H1 (cell line): ENCODE measurements at regions not wholly inside any gene's neighbourhood (a gene's known extent, or its start where the extent isn't known, plus 50 kb on each side); places are given as distances from the start of the nearest gene placed in this dataset.

ENCODE experiments used
- CTCF ChIA-PET: fragments of 300-600 bp; sonication (Branson Sonifier 250); formaldehyde crosslinking; loops from one replicate; lab custom pipeline; 2021; ENCODE audit not compliant: partially characterized antibody; lab: Charles Lee
- POLR2A ChIA-PET: fragments of 300-600 bp; sonication (Branson Sonifier 250); formaldehyde crosslinking; loops from one replicate; lab custom pipeline; 2021; ENCODE audit warnings: inconsistent platforms; ENCODE audit not compliant: partially characterized antibody; lab: Charles Lee
- DNase-seq, 2 experiments: peaks; one replicate each; pipeline versions ENCODE4 v3.0.0 to v3.0.0-alpha.2; 2010 to 2022; ENCODE audit warnings: low spot score in 2 of 2, low read depth in 1 of 2, mixed read lengths in 1 of 2
- FAIRE-seq: peaks from 2 replicates; lab custom pipeline; 2011; peaks lifted over from hg19 to GRCh38; lab: Jason Lieb, UNC
- H2AFZ ChIP-seq: 2 replicates; pipeline ENCODE4 v1.8.1; 2012; ENCODE audit warnings: low read length, inconsistent platforms
- H2AK5ac ChIP-seq: 2 replicates; pipeline ENCODE4 v1.6.1; 2013; ENCODE audit warnings: low read depth, low read length
- H2BK120ac ChIP-seq: replicated peaks from 2 replicates; pipeline ENCODE3; 2013; ENCODE audit warnings: low read depth, low read length, inconsistent platforms
- H2BK12ac ChIP-seq: 2 replicates; pipeline ENCODE4 v1.6.1; 2013; ENCODE audit warnings: low read depth, low read length
- H2BK15ac ChIP-seq: 2 replicates; pipeline ENCODE4 v1.6.1; 2013; ENCODE audit warnings: low read length
- H2BK20ac ChIP-seq: 2 replicates; pipeline ENCODE4 v1.6.1; 2013; ENCODE audit warnings: low read length
- H2BK5ac ChIP-seq: 2 replicates; pipeline ENCODE4 v1.6.1; 2013; ENCODE audit warnings: low read depth, low read length
- H3K14ac ChIP-seq: 2 replicates; pipeline ENCODE4 v1.6.1; 2013; ENCODE audit warnings: inconsistent platforms; ENCODE audit not compliant: insufficient read length
- H3K18ac ChIP-seq: 2 replicates; pipeline ENCODE4 v1.6.1; 2013; ENCODE audit warnings: low read length; ENCODE audit errors: extremely low read depth
- H3K23ac ChIP-seq: 2 replicates; pipeline ENCODE4 v1.6.1; 2013; ENCODE audit warnings: inconsistent platforms; ENCODE audit not compliant: insufficient read length
- H3K23me2 ChIP-seq: 2 replicates; pipeline ENCODE4 v1.6.1; 2013; ENCODE audit warnings: low read depth, low read length
- H3K27ac ChIP-seq: 2 replicates; pipeline ENCODE4 v1.6.1; 2011; ENCODE audit warnings: low read depth, low read length, inconsistent platforms
- H3K27me3 ChIP-seq, 4 experiments: replicated peaks in 1 of 4; 1 replicate in 1 of 4; 2 replicates in 3 of 4; pipeline versions ENCODE4 v1.6.1 to v1.8.1; 2011 to 2013; ENCODE audit warnings: low read length in 3 of 4, mild to moderate bottlenecking in 3 of 4, inconsistent platforms in 2 of 4, mixed read lengths in 2 of 4, moderate library complexity in 1 of 4; ENCODE audit not compliant: control insufficient read depth in 3 of 4, insufficient read depth in 3 of 4; ENCODE audit errors: extremely low read depth in 1 of 4
- H3K36me3 ChIP-seq, 4 experiments: 2 replicates each; pipeline versions ENCODE4 v1.6.1 to v1.8.1; 2011 to 2013; ENCODE audit warnings: mild to moderate bottlenecking in 4 of 4, low read length in 3 of 4, moderate library complexity in 2 of 4, control low read depth in 1 of 4, inconsistent platforms in 1 of 4; ENCODE audit not compliant: insufficient read depth in 4 of 4, control insufficient read depth in 2 of 4
- H3K4ac ChIP-seq: replicated peaks from 2 replicates; pipeline ENCODE3; 2013; ENCODE audit warnings: low read length, low read depth, mixed read lengths, inconsistent platforms; ENCODE audit not compliant: insufficient read length
- H3K4me1 ChIP-seq, 4 experiments: replicated peaks in 1 of 4; 1 replicate in 1 of 4; 2 replicates in 3 of 4; pipeline versions ENCODE4 v1.6.1 to v1.8.1; 2011 to 2013; ENCODE audit warnings: low read length in 3 of 4, inconsistent platforms in 2 of 4, mixed read lengths in 1 of 4; ENCODE audit not compliant: insufficient read depth in 4 of 4, control insufficient read depth in 3 of 4
- H3K4me2 ChIP-seq, 2 experiments: 2 replicates each; pipeline versions ENCODE4 v1.6.1 to v1.8.1; 2011 to 2013; ENCODE audit warnings: low read depth in 2 of 2, low read length in 2 of 2, control low read depth in 1 of 2, inconsistent platforms in 1 of 2, mild to moderate bottlenecking in 1 of 2; ENCODE audit not compliant: insufficient read depth in 1 of 2
- H3K4me3 ChIP-seq, 4 experiments: fragments of 200-600, 300-600 bp in 1 of 4; sonication (generic), shearing (Covaris generic), sonication (Bioruptor Twin) in 1 of 4; 2 replicates each; pipeline versions ENCODE4 v1.5.1 to v1.8.1; 2011 to 2016; ENCODE audit warnings: low read length in 4 of 4, low read depth in 3 of 4, control low read depth in 2 of 4, inconsistent platforms in 2 of 4, mild to moderate bottlenecking in 2 of 4, mixed read lengths in 1 of 4, moderate library complexity in 1 of 4; ENCODE audit not compliant: insufficient read depth in 2 of 4; ENCODE audit errors: extremely low read depth in 1 of 4
- H3K56ac ChIP-seq: replicated peaks from 2 replicates; pipeline ENCODE3; 2013; ENCODE audit warnings: low read depth, mild to moderate bottlenecking, mixed read lengths, low read length, inconsistent platforms; ENCODE audit not compliant: insufficient read length
- H3K79me1 ChIP-seq: 2 replicates; pipeline ENCODE4 v1.6.1; 2013; ENCODE audit warnings: low read depth, low read length, control low read depth
- H3K79me2 ChIP-seq, 2 experiments: 2 replicates each; pipeline versions ENCODE4 v1.6.1 to v1.8.1; 2012 to 2013; ENCODE audit warnings: low read length in 2 of 2, mild to moderate bottlenecking in 2 of 2, inconsistent platforms in 1 of 2; ENCODE audit not compliant: insufficient read depth in 2 of 2, control insufficient read depth in 1 of 2
- H3K9ac ChIP-seq, 4 experiments: replicated peaks in 1 of 4; 1 replicate in 1 of 4; 2 replicates in 3 of 4; pipeline versions ENCODE4 v1.6.1 to v1.8.1; 2011 to 2013; ENCODE audit warnings: low read depth in 3 of 4, low read length in 3 of 4, control low read depth in 2 of 4, mild to moderate bottlenecking in 2 of 4, moderate library complexity in 2 of 4, inconsistent platforms in 1 of 4; ENCODE audit errors: extremely low read depth in 1 of 4
- H3K9me3 ChIP-seq, 2 experiments: 2 replicates each; pipeline versions ENCODE4 v1.6.1 to v1.8.1; 2012 to 2013; ENCODE audit warnings: mild to moderate bottlenecking in 2 of 2, moderate library complexity in 2 of 2, control low read depth in 1 of 2, inconsistent platforms in 1 of 2, low read depth in 1 of 2, low read length in 1 of 2, mixed read lengths in 1 of 2; ENCODE audit not compliant: insufficient read depth in 2 of 2
- H4K20me1 ChIP-seq, 2 experiments: replicated peaks in 1 of 2; 2 replicates each; pipeline versions ENCODE3 to v1.8.1; 2011 to 2013; ENCODE audit warnings: inconsistent platforms in 2 of 2, low read length in 2 of 2, mild to moderate bottlenecking in 1 of 2; ENCODE audit not compliant: insufficient read depth in 2 of 2, control insufficient read depth in 1 of 2
- H4K5ac ChIP-seq: 2 replicates; pipeline ENCODE4 v1.6.1; 2013; ENCODE audit warnings: low read length, low read depth, mixed read lengths, inconsistent platforms; ENCODE audit not compliant: insufficient read length
- H4K8ac ChIP-seq: 2 replicates; pipeline ENCODE4 v1.8.0; 2013; ENCODE audit warnings: mild to moderate bottlenecking, moderate library complexity, low read length, inconsistent platforms; ENCODE audit not compliant: insufficient read depth; ENCODE audit errors: extremely low read depth
- H4K91ac ChIP-seq: replicated peaks from 2 replicates; pipeline ENCODE3; 2013; ENCODE audit warnings: low read length, mixed read lengths, inconsistent platforms; ENCODE audit not compliant: insufficient read length
- CBX5 ChIP-seq: fragments of 300-800, 300-1000 bp; sonication (generic); IDR thresholded peaks from 2 replicates; pipeline ENCODE4 v1.7.1; 2016; ENCODE audit warnings: antibody characterized with exemption, low read length, low read depth
- RXRA ChIP-seq: IDR thresholded peaks from 2 replicates; pipeline ENCODE4 v1.6.1; 2011; ENCODE audit warnings: low read depth, mild to moderate bottlenecking, low read length, moderate library complexity; ENCODE audit not compliant: insufficient read depth
- SAP30 ChIP-seq: fragments of 300-600 bp; sonication (generic); IDR thresholded peaks from 2 replicates; pipeline ENCODE4 v1.7.1; 2012; ENCODE audit warnings: low read length, moderate library complexity, mild to moderate bottlenecking, inconsistent platforms; ENCODE audit not compliant: insufficient read depth, insufficient replicate concordance
- SIN3A ChIP-seq, 2 experiments: IDR thresholded peaks in 1 of 2; conservative IDR thresholded peaks in 1 of 2; 2 replicates each; pipeline ENCODE4 v1.6.1; 2011 to 2012; ENCODE audit warnings: low read length in 2 of 2, improper control_type of control experiment in 1 of 2, low read depth in 1 of 2, mild to moderate bottlenecking in 1 of 2
- SP4 ChIP-seq: IDR thresholded peaks from 2 replicates; pipeline ENCODE4 v1.6.1; 2012; ENCODE audit warnings: low read length, inconsistent platforms
- TAF7 ChIP-seq: optimal IDR thresholded peaks from 2 replicates; pipeline ENCODE3; 2011; ENCODE audit warnings: low read depth, mild to moderate bottlenecking, inconsistent platforms, low read length, moderate library complexity, borderline replicate concordance
- YY1 ChIP-seq: IDR thresholded peaks from 2 replicates; pipeline ENCODE4 v1.6.1; 2011; ENCODE audit warnings: low read depth, mild to moderate bottlenecking, low read length
- WGBS, 2 experiments: shearing (Covaris generic) in 1 of 2; methylation state at CpG; one replicate each; pipeline versions ENCODE4 v1.1.6 to v1.1.7; 2013 to 2015; ENCODE audit warnings: low lambda C conversion rate in 2 of 2, mixed read lengths in 2 of 2, inconsistent platforms in 1 of 2, low coverage in 1 of 2, missing lambda C conversion rate in 1 of 2; ENCODE audit not compliant: insufficient replicate concordance in 2 of 2, insufficient coverage in 1 of 2, insufficient read length in 1 of 2; ENCODE audit errors: extremely low coverage in 1 of 2, missing lambda C conversion rate in 1 of 2; 5-methylcytosine and 5-hydroxymethylcytosine counted together
- TF ChIP-seq, protein P1 (sequence below): IDR thresholded peaks from 2 replicates; pipeline ENCODE4 v1.6.1; 2011; ENCODE audit warnings: low read length, improper control_type of control experiment

DNA sequence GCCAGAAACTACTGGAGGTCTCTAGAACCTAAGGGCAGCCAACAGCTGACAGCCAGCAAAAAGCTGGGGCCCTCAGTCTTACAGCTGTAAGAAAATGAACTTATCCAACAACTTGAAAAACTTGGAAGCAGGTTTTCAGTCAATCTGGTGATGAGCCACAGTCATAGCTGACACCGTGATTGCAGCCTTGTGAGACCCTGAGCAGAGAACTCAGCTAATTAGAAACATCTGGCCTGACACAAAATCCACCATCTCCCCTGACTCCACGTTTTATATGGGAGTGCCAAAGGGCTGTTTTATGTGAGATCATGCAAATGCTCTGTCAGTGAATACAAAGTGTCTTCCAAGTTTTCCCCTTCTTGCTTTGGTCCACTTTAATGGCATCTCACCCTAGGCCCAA lies 198.8 kb upstream of the DCAF8L1 start:
- Histone ChIP-seq H3K9me3 (no peaks in the 10 kb centered on the region), H3K79me2 (no peaks in the 10 kb centered on the region), H4K5ac (no peak overlapping the region), H2BK12ac (no peak overlapping the region), H2BK5ac (no peak overlapping the region), H4K20me1 (no peaks in the 10 kb centered on the region), H3K9ac (no peak overlapping the region), H3K4me2 (no peak overlapping the region), H3K27me3 (no peaks in the 10 kb centered on the region), H3K4me1 (no peaks in the 10 kb centered on the region), H2AK5ac (no peak overlapping the region), H2AFZ (no peak overlapping the region), H3K18ac (no peak overlapping the region), H2BK20ac (no peak overlapping the region), H2BK120ac (no peak overlapping the region), H3K36me3 (no peaks in the 10 kb centered on the region), H3K23me2 (no peaks in the 10 kb centered on the region), H3K4ac (no peak overlapping the region), H3K27ac (no peak overlapping the region), H3K56ac (no peak overlapping the region), H3K79me1 (no peaks in the 10 kb centered on the region), H3K23ac (no peak overlapping the region), H2BK15ac (no peak overlapping the region), H3K14ac (no peak overlapping the region), H3K4me3 (no peak overlapping the region), H4K91ac (no peak overlapping the region), H4K8ac (no peak overlapping the region)
- ChIA-PET POLR2A (no interaction called here), CTCF (no interaction called here)
- DNase-seq (no peak), FAIRE-seq (no peak)
- TF ChIP-seq TAF7 (no peak), YY1 (no peak), CBX5 (no peak), SAP30 (no peak), RXRA (no peak), SIN3A (conservative IDR thresholded peaks at IDR 0.05 in 1 of 2, IDR thresholded peaks at IDR 0.05 in 1 of 2; ENCODE audit: low read depth in 1 of 2, low read length in 2 of 2) (no peak), SP4 (no peak)
- TF ChIP-seq, protein P1, sequence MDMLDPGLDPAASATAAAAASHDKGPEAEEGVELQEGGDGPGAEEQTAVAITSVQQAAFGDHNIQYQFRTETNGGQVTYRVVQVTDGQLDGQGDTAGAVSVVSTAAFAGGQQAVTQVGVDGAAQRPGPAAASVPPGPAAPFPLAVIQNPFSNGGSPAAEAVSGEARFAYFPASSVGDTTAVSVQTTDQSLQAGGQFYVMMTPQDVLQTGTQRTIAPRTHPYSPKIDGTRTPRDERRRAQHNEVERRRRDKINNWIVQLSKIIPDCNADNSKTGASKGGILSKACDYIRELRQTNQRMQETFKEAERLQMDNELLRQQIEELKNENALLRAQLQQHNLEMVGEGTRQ: no peak
- WGBS, 2 experiments: 79% methylated on average over 2 of the region's 2 CpGs; no CpG with 5 or more reads in 1 of the 2 experiments
